Anterior cingulate cortex (tissue), 58 donors: ENCODE measurements at regions not wholly inside any gene's neighbourhood (a gene's known extent, or its start where the extent isn't known, plus 50 kb on each side); places are given as distances from the start of the nearest gene placed in this dataset.

Experiments
- DNase-seq, 58 donors: peaks; one replicate each; lab custom pipeline; 2025; lab: John Stamatoyannopoulos, UW

DNA sequence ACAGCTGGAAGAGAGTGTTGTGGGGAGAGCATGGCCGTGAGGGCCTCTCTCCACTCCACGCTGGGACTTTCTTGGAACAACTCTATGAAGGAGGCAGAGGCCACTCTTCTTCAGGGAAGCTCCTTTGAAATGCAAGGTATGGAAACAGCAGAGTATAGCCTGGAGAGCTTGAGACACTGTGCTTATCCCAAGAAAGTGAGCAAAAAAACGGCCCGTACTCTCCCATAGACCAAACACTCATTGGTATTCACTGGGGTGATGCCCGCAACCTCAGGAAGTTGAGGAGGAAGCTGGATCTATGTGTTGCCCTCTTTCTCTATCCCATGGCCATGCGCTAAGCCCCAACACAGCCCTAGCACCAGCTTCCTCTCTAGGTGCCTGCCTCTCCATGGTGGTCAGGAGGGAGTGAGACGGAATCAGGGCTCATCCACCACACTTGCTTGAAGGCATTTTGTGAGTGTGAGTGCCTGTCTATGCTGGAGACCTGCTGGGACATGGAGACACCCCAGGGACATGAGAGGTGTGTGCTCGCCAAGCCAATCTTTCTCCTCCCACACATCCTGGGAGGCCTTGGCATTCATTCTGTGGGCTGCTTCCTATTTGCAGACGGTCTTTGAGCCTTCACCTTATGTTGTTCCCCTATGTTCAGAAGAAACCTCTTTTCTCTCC is 616.6 kb downstream of the IRX1 start:
- DNase-seq, result no peak

DNA sequence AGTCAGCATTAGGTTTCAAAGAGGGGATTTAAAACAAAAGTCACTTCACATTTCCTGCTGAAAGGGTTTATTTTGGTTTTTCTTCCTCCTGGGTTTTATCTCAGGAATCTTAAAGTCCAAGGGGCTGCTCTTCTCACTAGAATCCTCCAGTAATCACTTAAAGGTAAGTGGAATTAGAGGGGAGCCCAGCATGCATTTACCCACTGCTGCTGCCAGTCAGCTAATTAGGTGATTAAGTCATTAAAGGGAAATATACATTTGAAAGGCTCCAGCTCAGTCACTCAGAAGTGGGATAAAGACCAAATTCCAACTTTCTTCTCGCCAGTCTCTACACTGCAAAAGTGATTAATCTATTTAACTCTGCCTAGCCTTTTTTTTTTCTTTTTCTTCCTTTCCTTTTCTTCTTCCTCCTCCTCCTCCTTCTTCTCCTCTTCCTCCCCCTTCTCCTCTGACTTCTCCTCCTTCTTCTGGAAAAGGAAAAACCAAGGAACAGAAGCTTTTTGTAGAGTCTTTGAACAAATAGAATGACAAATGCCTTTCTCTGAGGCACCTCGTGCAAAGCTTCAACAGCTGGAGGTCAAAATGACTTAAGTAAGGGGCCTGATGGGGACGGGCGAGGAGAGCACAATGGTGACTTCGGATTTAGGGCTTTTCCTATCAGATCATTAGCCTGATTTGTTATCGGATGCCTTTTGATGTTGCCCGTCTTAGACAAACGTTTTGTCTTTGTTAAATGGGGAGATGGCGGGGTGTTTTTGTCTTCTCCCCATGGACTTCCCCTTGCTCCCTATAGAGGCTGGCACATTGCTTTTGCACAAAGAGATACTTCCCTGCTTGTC is 617.6 kb downstream of the IRX1 start:
- DNase-seq, result no peak

DNA sequence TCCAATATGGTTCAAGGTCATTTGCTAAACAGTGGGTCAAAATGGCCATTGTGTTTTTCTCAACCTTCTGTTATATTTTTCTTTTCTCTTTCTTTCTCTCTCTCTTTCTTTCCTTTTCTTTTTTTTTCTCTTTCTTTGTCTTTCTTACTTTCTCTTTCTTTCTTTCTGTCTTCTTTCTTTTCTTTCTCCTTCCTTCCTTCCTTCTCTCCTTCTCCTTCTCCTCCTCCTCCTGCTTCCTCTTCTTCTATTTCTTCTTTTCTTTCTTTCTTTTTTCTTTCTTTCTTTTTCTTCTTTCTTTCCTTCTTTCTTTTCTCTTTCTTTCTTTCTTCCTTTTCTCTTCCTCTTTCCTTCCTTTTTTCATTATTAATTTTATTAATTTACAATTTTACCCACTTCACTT is 619.5 kb downstream of the IRX1 start:
- DNase-seq, result no peak

DNA sequence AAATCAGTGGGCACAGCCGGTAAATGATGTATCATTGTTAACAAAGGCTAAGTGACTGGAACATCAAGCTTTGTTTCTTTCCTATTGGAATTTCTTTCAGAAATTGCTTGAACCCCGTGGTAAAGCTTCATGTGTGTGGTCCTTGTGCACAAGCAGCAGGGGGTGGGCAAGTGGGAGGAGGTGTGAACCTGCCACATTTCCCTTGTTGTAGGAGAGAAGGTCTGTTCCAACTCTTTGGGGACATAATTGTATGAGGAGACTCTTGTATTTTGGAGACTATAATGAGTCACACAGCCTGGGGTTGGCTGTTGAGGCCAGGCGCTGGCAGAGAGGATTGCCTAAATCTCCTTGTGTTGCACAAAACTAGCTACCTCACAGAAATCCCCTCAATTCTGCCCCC is 620.5 kb downstream of the IRX1 start:
- DNase-seq, result peak in 3 of 58 donors; percentile 16 to 53 (median 22)

DNA sequence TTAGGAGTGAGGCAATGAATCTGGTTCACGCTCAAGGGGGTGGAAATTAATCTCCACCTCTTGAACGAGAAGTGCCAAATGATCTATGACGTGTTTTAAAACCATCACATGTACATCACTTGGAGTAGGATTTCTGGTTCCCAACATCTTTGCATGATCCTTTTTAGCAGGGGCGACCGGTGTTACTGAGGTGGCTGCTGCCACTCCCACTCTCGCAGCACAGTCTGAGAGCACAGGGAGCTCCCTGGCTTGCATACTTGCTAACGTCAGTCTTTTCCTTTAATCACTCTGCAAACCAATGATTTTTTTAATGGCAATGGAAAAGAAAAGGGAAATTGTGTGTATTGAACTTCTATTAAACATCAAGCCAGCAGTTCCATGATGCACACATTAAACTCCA is 624.4 kb downstream of the IRX1 start:
- DNase-seq, result no peak

DNA sequence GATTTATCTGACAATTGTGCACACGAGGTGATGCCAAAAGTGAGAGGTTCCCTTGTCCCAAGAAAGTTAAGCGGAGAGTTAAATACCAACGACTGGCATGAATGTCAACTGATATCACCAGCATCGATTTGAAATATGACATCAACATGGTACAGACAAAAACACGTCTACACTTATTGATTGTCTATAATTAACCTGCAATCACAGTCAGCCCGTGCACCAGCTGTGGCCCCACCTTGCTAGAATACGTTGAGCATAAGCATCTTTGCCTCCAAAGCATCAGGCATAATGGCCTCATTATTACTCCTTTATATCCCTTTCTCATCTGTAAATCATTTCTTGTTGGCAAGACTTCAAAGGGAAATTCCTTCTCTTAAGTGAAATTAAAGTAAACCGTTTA is 625.4 kb downstream of the IRX1 start:
- no peak for DNase-seq

DNA sequence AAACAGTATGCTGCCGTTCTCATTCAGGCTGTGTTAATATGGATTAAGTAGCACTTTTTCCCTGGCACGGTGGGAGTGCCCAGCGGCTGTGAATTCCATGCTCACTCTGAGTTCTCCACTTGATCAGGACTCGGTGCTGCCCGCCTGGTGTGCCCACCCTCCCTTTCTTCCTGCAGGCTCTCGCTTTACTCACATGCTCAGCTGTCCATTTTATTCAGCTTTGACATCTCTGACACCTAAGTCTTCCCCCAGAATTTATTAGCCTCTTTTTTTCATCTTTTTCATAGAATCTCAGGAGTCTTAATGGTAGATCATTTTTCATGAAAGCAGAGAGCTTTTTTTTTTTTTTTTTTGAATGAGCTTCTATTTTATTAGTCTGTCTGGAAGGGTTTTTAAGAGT is 626.5 kb downstream of the IRX1 start:
- no peak for DNase-seq

DNA sequence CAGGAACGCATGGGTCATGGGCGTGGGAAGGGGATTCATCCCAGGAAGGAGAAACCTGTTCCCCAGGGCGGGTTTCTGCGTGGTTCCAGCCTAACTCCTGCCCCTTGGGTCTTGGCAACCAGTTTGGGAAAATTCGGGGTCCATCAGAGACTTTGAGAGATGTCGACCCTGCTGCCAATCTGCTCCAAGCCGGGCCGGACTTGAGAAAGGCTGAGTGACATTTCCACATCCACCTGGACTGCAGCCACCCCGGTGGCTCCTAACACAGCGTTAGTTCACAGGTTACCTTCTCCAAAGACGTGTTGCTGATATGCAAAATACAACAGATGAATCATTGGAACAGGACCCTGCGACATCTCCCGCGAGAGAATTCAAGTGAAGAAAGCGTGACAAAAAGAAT is 627.2 kb downstream of the IRX1 start:
- no peak for DNase-seq

DNA sequence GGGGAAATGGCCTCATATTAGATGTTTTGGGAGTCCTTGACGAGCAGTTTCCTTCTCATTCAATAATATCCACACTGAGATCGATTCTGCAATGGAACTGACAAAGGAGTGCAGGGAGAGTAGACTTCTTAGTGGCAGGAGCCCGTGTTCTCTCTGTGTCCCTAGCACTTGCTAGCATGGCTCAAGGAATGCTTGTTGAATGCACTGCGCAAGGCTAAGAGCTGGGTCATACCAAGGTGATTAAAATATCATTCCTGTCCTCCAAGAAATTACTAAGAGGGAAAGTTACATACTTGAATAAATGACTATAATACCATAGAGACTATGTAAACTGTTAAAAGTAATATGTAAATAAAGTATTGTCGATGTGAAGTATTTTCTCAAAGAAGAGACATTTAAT is 630.1 kb downstream of the IRX1 start:
- DNase-seq, result no peak

DNA sequence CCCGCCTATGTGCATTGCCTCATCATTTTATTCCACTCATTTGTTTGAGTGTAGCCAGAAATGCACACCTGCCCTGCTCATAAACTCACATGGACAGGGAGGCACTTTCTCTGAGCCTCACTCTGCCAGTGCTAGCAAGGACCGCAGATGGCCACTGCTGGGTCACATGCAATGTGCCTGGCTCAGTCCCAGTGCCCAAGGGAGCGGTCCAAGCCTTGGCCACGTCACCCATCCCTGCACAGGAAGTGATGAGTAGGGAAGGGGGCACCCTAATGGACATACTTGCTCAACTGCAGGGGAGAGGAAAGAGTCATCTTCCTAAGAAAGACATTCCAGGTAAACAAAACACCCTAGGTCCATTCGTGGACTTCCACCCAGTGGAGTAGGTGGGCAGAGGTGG is 630.9 kb downstream of the IRX1 start:
- no peak for DNase-seq

DNA sequence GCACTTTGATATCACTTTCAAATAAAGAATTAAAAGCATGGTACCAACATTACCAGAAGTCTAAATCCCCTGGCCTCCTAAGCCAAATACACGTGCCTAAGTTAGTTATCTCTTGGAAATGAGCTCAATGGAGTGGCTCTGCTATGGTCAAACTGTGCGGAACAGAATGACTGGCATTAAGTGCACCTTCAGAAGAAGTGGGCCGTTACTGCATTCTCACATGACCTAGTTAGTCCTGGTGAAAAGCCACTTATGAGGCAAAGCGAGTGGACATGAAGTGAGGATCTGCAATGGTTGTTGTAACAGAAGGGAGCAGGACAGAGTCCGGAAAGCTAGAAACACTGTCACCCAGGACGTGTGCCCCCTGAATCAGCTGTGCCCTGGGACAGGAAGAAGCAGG is 633.1 kb downstream of the IRX1 start:
- no peak for DNase-seq

DNA sequence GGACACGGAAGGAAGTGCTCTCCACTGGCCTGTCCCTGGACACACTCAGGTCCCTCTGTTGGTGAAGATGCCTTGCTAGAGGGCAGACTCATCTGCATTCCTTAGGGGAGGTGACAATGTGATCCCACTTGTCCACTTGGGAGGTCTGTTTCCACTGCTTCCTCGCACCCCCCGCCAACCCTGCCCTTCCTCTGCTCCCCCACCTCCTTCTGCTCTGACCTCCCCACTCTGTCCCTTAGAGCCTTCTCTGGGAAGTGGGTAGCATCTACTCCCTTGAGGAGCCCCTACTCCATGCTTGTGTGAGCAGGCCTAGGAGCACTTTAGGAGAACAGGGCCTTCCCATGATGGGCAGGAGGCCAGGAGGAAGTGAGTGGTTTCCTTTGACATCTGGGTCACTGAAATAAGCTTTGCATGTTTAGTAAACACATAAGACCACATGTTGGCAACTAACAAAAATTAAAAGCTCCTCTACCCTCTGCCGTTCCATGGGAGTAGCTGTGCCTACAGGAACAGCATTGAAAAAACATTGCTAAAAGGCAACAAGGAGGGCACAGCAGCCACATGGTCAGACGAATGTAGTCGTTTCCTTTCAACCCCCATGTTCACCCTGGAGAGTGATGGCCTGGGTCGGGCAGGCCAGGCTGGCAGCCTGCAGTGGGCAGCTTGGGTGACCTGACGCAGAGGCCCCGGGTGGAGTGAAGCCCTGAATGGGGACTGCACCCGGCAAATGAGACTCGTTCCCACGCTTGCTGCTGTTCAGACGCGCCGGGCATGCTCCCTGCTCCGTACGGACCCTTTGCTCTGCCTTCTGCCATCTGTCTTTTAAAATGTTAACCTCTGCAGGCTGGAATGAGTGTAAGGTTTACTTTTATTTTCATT is 634.0 kb downstream of the IRX1 start:
- no peak for DNase-seq

DNA sequence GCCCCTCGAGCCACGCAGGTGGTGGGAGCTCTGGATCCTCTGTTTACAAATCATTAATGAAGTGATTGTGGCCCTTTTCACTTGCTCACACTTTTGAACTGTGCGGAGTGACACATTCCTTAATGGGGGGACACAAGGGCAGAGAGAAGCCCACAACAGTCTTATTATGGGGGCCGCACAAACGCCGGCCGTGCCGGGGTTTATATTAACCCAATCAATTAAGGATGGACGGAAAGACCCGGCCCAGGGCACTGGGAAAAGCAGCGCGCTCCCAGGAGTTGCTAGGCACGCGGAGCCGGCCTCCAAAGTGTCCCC is 634.8 kb downstream of the IRX1 start:
- peak in 9 of 58 donors; percentile 18 to 60 (median 26) for DNase-seq

DNA sequence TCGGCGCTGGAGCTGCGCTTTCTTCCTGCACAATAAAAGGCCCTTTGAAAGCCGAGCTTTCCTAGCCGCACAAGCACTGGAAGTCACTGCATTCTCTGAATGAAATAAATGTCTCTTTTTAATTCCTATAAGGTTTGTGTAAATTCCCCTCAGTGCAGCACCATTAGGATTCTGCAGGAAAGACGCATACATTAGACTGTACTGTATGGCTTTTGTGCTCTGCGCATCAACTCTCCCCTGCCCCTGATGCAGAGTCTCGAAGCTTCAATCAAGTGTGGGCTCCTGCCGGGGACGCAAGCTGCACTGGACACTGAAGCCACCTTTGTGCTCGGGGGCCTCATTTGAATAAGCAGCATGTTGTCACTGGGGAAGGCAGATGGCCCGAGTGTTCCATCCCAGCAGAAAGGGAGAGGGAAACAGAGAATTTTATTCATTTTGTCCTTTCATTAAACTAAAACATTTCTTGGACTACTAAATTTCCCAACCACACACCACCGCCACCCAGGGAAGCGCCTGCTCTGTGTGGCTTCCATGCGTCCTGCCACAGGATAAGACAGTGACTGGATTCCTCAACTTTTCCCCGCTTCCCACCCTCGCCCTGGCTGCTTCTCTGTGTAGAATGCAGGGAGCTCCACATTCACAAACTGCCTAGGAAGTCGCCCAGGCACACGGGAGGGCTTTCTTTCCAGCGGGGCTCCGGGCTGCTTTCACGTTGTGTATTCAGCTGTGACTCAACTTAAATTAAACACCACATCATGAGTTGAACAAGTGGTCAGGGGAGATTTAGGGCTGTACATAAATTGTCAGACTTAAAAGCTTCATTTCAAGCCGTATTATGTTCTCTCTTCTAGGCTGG is 635.4 kb downstream of the IRX1 start:
- peak in 43 of 58 donors; percentile 13 to 68 (median 40) for DNase-seq

DNA sequence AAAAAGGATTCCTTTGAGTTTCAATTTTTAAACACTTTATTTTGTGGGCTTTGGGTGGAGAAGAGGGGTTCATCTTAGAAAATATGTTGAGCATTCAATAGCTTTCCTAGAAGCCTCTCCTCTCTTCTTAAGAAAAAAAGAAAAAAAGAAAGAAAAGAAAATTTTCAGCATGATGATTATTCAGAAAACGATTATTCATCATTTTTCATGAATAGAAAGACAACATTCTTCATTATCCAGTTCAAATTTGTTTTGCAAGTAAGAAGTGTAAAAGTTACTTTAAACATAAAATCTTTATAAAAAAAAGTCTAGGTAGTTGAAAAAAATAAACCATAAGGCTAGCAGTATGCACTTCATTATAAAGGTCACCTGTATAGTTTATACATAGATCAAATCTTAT is 636.5 kb downstream of the IRX1 start:
- no peak for DNase-seq

DNA sequence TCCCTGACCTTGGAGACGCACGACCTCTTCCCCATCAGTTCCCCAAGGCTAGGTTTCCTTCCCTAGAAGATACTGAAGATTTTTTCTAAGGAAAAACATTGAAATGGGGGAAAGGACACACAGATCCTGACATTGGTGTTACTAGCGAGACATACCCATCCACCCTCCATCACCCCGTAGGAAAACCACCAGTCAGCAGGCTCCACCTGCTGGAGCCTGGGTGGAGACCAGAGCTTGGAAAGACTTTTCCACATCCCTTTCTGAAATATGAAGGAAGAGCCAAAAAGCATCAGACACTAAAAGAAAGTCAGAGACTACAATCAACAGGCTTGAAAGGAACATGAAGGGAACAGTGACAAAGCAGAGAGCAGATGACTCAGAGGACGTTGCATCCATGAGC is 638.0 kb downstream of the IRX1 start:
- peak in 1 of 58 donors; percentile 6 for DNase-seq

DNA sequence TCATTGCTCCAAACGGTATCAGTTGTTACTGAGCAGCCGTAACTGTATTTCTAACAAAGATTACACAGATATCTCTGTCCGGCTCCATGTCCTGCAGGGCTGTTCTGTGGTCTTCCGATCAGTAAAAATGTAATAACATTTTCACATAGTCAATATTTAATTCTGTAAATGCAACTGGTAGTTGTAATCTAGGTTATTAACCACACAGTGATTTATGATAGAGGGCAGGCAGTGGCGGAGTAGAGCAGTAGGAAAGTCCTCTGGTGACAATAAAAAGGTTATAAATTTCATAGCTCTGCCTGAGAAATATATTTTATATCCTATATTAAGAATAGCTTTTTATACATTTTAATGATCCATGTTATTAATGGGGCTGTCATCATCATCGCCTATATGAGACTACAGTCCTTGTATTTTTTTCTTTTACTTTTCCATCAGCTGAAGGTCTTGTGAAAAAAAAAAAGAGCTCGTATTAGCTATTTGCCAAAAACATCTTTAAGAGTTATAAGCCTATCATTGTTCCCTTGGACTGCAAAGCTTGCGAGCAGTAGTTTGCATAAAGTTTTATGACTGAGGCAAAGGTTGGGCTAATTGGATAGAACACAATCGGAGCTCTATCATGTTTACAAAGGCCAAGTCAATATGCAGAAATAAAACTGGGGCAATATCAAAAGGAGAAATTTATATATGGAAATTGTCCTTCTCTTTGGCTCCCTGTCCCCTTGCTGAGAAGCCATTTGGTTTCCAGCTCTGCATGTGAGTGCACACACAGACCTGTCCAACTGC is 648.0 kb downstream of the IRX1 start:
- DNase-seq, result no peak

DNA sequence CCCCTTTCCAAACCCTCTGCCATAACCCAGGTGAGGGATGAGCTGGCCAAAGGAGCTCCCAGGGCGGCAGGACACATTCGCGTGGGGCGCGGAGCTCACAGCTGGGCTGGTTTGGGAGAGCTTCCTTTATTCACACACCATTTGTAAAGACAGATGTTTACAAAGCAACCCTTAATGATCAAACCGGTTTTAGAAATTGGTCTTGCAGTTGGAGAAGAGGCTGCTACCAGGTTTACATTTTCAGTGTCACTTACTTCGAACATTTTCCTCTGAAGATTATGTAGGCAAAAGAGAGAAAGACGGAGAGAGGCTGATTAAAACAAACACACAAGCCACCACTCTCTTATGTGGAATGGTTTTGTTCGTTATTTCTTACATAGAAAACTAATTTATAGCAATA is 648.7 kb downstream of the IRX1 start:
- no peak for DNase-seq

DNA sequence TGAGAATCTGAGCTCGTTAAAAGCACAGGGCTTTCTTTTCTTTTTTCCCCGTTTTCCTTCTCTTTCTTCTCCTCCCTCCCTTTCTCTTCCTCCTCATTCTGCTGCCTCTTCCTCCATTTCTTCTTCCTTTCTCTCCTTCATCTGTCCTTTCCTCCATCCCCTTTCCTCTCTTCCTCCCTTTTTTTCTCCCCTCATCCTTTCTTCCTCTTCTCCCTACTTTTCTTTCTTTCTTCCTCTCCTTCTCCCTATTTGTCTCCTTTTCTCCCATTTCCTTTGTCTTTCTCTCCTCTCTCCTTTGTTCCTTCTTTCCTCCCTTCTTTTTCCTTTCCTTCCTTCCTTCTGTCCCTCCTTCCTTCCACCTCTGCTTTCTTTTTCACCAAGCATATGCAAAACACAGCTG is 649.4 kb downstream of the IRX1 start:
- DNase-seq, result no peak

DNA sequence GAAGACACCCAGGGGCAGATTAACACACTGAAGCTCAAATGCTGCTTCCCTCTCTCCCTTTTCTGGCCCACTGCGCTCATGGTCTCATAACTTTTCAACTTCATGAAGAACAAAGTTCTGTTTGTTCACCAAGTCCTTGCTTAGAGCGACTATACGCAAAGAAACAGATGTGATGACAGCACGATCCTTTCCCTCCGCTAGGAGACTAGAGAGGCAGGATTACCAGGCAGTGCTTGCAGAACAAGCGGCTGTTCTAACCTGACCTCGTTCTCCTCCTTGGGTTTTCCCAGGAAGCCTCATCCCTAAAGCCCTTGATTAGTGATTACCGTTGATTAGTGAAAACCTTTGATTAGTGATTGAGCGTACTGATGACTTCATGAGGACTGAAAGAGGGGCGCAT is 649.9 kb downstream of the IRX1 start:
- DNase-seq, result no peak
